Hematopoietic multipotent progenitor cell treated with erythropoietin and hydrocortisone succinate and interleukin-3 and kit ligand, for 6 days (in vitro differentiated cells): ENCODE measurements at regions not wholly inside any gene's neighbourhood (a gene's known extent, or its start where the extent isn't known, plus 50 kb on each side); places are given as distances from the start of the nearest gene placed in this dataset.

ENCODE experiments used
- DNase-seq: peaks from one replicate; pipeline ENCODE4 v3.0.0-alpha.2; 2015

DNA sequence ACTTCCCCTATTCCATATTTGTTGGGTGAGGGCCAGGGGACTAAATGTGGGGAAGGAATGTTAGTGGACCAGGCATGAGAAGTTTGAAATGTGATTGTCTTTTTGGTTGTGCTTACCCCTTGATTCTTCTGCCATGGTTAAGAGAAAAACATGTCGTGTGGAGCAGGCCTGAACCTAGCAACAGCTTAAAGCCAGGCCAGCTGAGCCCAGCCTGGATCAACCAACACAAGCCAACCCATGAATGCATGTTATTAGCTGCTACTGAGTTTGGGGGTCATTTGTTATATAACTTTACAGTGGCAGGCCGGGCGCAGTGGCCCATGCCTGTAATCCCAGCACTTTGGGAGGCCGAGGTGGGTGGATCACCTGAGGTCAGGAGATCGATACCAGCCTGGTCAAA, 52.4 kb upstream of the TRIO start:
- no peak for DNase-seq

- DNase-seq = no peak
These were observed 52.9 kb upstream of the TRIO start for GRCh38 chr5:14090290-14090689.

GRCh38 chr5:14089198-14089597, 53.9 kb upstream of the TRIO start:
- DNase-seq = no peak

GRCh38 chr5:14086261-14086660, 56.9 kb upstream of the TRIO start:
- no peak for DNase-seq

GRCh38 chr5:14082973-14083372, 60.2 kb upstream of the TRIO start:
- no peak for DNase-seq

GRCh38 chr5:14082523-14082922, 60.6 kb upstream of the TRIO start:
- DNase-seq = no peak

- DNase-seq = no peak
These were observed 61.4 kb upstream of the TRIO start for GRCh38 chr5:14081791-14082190.

DNA sequence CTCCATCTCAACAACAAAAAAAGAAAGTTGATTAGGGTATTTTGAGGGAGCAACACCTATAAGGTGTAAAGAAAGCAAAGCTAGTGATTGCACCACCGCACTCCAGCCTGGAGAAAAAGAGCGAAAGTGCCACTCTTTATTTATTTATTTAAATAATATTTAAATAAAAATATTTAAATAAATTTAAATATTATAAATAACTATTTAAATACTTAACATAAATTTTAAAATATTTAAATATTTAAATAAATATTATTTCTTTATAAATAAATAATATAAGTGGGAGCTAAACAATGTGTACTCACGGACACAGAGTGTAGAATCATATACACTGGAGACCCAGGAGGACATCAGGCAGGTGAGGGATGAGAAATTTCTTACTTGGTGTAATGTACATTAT, 64.4 kb upstream of the TRIO start:
- no peak for DNase-seq

DNA sequence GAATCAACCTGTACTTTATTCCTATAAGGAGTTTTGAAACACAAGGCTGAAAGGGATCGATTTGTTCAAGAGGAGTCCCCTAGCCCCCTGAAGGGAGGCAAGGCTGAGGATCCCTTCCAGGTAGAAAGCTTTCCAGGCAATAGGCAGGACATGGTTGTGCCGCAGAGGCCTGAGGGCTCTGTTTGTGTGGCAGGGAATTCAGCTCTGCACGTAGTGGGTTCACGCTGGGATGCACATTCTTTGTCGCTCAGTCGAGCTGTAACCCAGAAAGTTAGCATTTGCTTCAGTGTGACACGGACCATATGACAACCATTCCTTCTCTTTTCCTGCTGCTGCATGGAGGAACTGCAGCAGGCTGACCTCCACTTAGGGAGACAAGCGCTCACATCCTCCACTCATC, 65.6 kb upstream of the TRIO start:
- DNase-seq = no peak

DNA sequence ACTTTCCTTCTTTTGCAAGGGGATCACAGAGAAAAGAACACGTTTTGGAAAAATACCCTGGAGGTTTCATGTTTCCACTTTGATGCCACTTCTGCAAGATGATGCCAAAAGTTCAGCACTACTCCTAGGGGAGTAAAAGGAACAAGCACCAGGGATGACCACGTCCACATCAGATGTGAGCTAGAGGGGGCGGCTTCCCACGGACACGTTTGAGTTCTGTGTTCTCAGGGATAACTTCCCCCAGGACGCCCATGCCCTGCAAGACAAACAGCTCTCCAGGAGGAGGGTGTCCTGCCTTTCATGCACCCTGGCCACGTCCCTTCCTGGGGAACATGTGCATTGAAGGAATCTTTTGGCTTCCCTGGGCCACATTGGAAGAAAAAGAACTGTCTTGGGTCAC, 66.6 kb upstream of the TRIO start:
- DNase-seq = no peak

GRCh38 chr5:14075937-14076336, 67.2 kb upstream of the TRIO start:
- no peak for DNase-seq

DNA sequence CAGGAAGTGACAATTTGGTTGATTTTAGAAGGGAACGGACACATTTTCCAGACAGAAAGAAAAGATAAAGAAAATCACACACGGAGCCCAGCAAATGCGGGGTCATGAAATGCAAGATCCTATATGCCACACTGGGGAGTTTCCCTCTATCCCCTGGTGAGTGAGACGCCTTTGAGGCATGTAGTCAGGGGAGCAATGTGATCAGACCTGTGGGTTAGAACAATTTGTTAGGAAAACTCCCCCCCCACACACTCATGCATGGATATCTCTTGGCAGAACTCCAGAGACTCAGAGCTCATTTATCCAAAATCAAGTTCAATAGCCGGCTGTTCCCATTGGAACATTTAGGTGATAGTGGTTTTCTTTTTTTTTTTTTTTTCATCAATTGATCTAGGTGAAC, 71.7 kb upstream of the TRIO start:
- DNase-seq = no peak

GRCh38 chr5:14069021-14069420, 74.1 kb upstream of the TRIO start:
- no peak for DNase-seq

- no peak for DNase-seq
These were observed 75.0 kb upstream of the TRIO start for GRCh38 chr5:14068136-14068535.

- no peak for DNase-seq
These were observed 76.8 kb upstream of the TRIO start for GRCh38 chr5:14066326-14066725.

DNA sequence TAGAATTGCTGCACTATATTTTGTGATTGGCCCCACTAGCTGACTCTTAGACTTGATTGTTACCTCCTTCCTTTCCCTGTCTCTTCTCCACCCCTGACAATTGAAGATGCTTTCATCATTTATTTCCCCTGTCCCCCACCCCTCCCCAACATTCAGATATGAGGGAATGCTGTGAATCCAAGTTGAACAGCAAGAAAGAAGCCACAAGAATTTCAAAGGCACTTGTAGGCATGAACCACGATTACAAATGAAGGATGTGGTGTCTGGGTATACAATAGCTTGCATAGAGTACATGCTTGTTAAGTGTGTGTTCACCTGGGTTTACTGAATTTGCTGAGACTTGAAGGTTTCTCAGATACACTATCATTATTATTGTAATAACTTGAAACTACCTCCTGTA, 78.3 kb upstream of the TRIO start:
- no peak for DNase-seq

DNA sequence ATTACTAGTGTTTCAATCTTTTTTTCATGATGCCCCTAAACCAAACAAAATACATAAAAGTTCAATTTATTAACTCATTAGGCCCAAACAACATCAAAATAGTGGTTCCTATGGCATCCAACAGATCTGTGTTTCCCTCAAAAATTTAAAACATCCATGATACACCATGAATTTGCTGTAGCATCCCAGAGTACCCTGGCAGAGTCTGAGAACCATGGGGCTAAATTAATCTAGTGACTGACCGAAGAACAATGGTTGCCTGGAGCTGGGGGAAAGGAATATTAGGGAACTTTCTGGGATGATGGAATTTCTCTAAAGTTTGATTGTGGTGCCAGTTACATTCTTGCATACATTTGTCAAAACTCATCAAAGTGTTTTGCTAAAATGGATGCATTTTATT, 79.5 kb upstream of the TRIO start:
- DNase-seq = no peak

GRCh38 chr5:14063138-14063537, 80.0 kb upstream of the TRIO start:
- DNase-seq = no peak

DNA sequence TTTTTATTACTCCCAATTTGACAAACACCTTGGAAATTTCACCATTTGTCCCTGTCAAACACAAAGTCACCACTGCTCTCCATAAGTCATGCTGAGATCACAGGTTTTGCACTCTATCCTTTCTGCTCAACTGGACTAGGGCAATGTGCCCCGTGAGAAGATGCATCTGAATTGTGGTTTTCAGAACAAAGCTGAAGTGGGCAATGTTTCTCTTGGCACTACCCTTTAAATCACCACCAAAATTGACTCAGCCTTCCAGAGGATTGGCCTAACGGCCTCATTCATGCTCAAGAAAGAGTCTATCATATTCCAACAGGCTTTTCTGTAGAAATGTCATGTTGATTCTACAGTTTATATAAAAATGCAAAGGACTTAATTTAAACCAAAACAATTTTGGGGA, 81.0 kb upstream of the TRIO start:
- DNase-seq = no peak

- no peak for DNase-seq
These were observed 82.0 kb upstream of the TRIO start for GRCh38 chr5:14061106-14061505.

DNA sequence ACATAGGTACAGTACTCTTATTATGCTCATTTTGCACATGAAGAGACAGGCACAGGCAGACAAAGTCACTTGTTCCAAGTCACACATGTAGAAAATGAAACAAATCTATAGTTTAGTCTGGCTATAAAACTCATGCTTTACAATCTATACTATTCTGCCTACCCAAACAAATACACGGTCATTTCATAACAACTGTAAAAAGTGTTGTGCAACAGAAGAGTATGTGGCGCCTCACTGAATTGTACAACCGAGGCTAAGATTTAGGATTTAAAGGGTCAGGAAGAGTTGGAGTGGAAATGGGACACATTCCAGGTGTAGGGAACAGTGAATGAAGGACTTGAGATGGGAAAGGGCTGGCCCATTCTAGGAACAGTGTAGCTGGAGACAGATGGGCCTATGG, 82.9 kb upstream of the TRIO start:
- DNase-seq = no peak

DNA sequence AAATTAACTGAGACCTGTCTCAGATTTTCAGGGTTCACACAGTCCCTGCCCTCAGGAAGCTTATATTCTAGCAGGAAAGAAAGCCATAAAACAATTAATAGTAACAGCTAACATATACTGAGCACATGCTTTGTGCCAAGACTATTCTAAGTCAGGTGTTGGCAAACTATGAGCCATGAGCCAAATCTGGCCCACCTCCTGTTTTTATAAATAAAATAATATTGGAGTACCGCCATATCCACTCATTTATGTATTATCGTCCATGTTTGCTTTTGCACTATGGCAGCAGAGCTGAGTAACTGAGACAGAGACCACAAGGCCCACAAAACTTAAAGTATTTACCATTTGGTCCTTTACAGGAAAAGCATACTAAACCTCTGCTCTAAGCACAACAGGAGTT, 83.3 kb upstream of the TRIO start:
- no peak for DNase-seq

- DNase-seq = peak; percentile 5
These were observed 85.9 kb upstream of the TRIO start for GRCh38 chr5:14057289-14057688.

GRCh38 chr5:14056039-14056438, 87.1 kb upstream of the TRIO start:
- DNase-seq = no peak

DNA sequence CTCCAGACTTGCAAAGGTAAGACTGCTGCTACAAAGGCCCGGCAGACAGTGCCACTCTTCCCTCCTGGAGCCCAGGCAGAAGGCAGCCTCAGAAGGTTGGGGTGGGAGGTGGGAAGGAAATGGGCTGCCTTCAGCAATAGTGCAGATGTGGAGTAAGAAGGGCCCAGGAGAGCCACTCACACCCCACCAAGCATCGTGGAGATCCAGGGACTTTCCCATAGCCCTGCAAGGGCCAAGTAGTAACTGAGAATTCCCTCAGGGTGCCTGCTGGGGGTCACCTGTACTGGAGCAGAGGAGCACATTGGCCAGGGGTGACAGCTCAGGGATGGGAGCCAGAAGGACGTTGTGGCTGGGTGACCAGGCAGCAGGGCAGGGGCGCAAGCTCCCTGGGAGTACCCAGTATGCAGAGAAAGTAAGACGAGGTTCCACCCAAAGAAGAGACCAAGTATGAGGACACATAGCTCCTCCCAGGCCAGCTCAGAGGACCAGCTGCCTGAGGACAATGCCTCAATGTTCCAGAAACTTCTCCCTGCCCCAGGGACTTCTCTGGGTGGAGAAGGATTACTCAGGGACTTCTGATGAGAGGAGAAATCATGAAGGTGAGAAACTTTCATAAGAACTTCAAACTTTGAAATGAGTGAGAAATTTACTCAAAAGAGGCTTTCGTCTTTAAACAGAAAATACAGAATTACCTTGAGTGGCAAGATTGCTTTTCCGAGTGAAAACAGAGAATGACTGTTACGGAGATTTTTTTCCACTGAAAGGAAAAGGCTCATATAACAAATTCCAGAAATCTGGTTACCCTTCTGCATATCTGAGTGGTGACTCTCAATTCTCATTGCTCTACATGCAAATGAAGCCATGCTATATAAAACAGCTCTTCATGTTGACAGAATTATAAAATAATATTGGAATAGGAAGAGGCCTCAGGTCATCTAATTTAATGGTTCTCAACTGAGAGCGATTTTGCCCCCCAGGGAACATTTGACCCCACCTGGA, 87.9 kb upstream of the TRIO start:
- DNase-seq = no peak
